A549 (cell line): ENCODE measurements at regions not wholly inside any gene's neighbourhood (a gene's known extent, or its start where the extent isn't known, plus 50 kb on each side); places are given as distances from the start of the nearest gene placed in this dataset.

Source experiments
- ATAC-seq, 2 experiments: fragments of 200-7000 bp in 1 of 2; fragments of >200 bp in 1 of 2; cut with Nextera tagmentation in 1 of 2; cut with Tn5 transposase in 1 of 2; 3 replicates each; pipeline versions ENCODE4 v1.8.0 to v1.9.1; 2018 to 2020; ENCODE audit warnings: mild to moderate bottlenecking in 1 of 2, moderate library complexity in 1 of 2
- CTCF ChIA-PET: fragments of 300-600 bp; sonication (Branson Sonifier 250); formaldehyde crosslinking; extraction: SDS; loops from one replicate; lab custom pipeline; 2021; ENCODE audit warnings: antibody characterized with exemption, inconsistent platforms; lab: Yijun Ruan, JAX
- POLR2A ChIA-PET: fragments of 350-600 bp; formaldehyde crosslinking; extraction: SDS; loops from one replicate; lab custom pipeline; 2021; ENCODE audit warnings: antibody characterized with exemption, inconsistent platforms; lab: Yijun Ruan, JAX
- DNase-seq, 2 experiments: peaks; one replicate each; pipeline versions ENCODE4 v3.0.0 to v3.0.0-alpha.2; 2011 to 2016; ENCODE audit warnings: low read depth in 1 of 2, low spot score in 1 of 2
- FAIRE-seq: peaks from 2 replicates; lab custom pipeline; 2011; peaks lifted over from hg19 to GRCh38; lab: Jason Lieb, UNC
- H3K27ac ChIP-seq, 2 experiments: fragments of >200 bp; sonication (Bioruptor Twin); formaldehyde crosslinking; 3 replicates each; pipeline ENCODE4 v1.5.1; 2016 to 2017
- H3K4me1 ChIP-seq: fragments of >200 bp; sonication (Bioruptor Twin); formaldehyde crosslinking; 3 replicates; pipeline ENCODE4 v1.6.1; 2016
- H3K4me2 ChIP-seq: fragments of >200 bp; sonication (Bioruptor Twin); formaldehyde crosslinking; 3 replicates; pipeline ENCODE4 v1.6.1; 2016
- H3K4me3 ChIP-seq: fragments of >200 bp; sonication (Bioruptor Twin); formaldehyde crosslinking; 3 replicates; pipeline ENCODE4 v1.5.1; 2016
- H3K9me3 ChIP-seq: fragments of >200 bp; sonication (Bioruptor Twin); formaldehyde crosslinking; 3 replicates; pipeline ENCODE4 v1.6.1; 2016
- ATOH8 ChIP-seq: fragments of 250-450 bp; sonication (Bioruptor Pico); IDR thresholded peaks from 2 replicates; pipeline ENCODE4 v1.5.0; 2020; ENCODE audit warnings: low read depth, mild to moderate bottlenecking, moderate library complexity
- CBX2 ChIP-seq: fragments of 200-600 bp; sonication (generic); IDR thresholded peaks from 2 replicates; pipeline ENCODE4 v1.6.1; 2016; ENCODE audit warnings: low read depth, mild to moderate bottlenecking, borderline replicate concordance
- CHD4 ChIP-seq: fragments of 200-600 bp; sonication (generic); IDR thresholded peaks from 2 replicates; pipeline ENCODE4 v1.6.1; 2016; ENCODE audit warnings: antibody characterized with exemption, mild to moderate bottlenecking, borderline replicate concordance
- EHMT2 ChIP-seq: fragments of 200-600 bp; sonication (generic); IDR thresholded peaks from 2 replicates; pipeline ENCODE4 v1.6.1; 2016; ENCODE audit warnings: antibody characterized with exemption, low read depth, mild to moderate bottlenecking, moderate library complexity
- ELK1 ChIP-seq: fragments of 150-350 bp; IDR thresholded peaks from 2 replicates; pipeline ENCODE4 v1.6.1; 2014; ENCODE audit warnings: low read depth, mild to moderate bottlenecking, low read length
- EP300 ChIP-seq, 2 experiments: fragments of >200 bp; sonication (Bioruptor Twin); formaldehyde crosslinking; IDR thresholded peaks; 2 replicates in 1 of 2; 3 replicates in 1 of 2; pipeline ENCODE4 v1.6.1; 2016 to 2017
- ESRRA ChIP-seq: fragments of 150-350 bp; IDR thresholded peaks from 2 replicates; pipeline ENCODE4 v1.6.1; 2014; ENCODE audit warnings: mild to moderate bottlenecking, low read length, borderline replicate concordance
- GATA3 ChIP-seq: IDR thresholded peaks from 2 replicates; pipeline ENCODE4 v1.6.1; 2012; ENCODE audit warnings: borderline replicate concordance
- HDAC2 ChIP-seq: fragments of 200-600 bp; sonication (generic); IDR thresholded peaks from 2 replicates; pipeline ENCODE4 v1.6.1; 2016
- HES2 ChIP-seq: fragments of >200 bp; sonication (Bioruptor Twin); formaldehyde crosslinking; IDR thresholded peaks from 2 replicates; pipeline ENCODE4 v1.6.1; 2016
- HOXB5 ChIP-seq: fragments of 250-450 bp; sonication (Bioruptor Pico); IDR thresholded peaks from 2 replicates; pipeline ENCODE4 v1.5.0; 2020; ENCODE audit warnings: mild to moderate bottlenecking, moderate library complexity
- KDM1A ChIP-seq: fragments of 200-600 bp; sonication (generic); IDR thresholded peaks from 2 replicates; pipeline ENCODE4 v1.6.1; 2016; ENCODE audit warnings: low read depth, mild to moderate bottlenecking
- NR3C1 ChIP-seq: fragments of >200 bp; sonication (Bioruptor Twin); formaldehyde crosslinking; IDR thresholded peaks from 3 replicates; pipeline ENCODE4 v1.6.1; 2017
- PBX3 ChIP-seq: IDR thresholded peaks from 2 replicates; pipeline ENCODE4 v1.6.1; 2012
- POLR2A ChIP-seq: IDR thresholded peaks from 2 replicates; pipeline ENCODE4 v1.6.1; 2012; ENCODE audit warnings: mild to moderate bottlenecking, low read length
- RCOR1 ChIP-seq: fragments of 150-350 bp; IDR thresholded peaks from 2 replicates; pipeline ENCODE4 v1.6.1; 2014; ENCODE audit warnings: antibody characterized with exemption, low read length, low read depth
- RFX5 ChIP-seq: fragments of 450-650 bp; IDR thresholded peaks from 2 replicates; pipeline ENCODE4 v1.7.1; 2014; ENCODE audit warnings: antibody characterized with exemption, mild to moderate bottlenecking, moderate library complexity
- SMC3 ChIP-seq: fragments of >200 bp; sonication (Bioruptor Twin); formaldehyde crosslinking; IDR thresholded peaks from 3 replicates; pipeline ENCODE4 v1.6.1; 2018; ENCODE audit warnings: inconsistent platforms
- ZSCAN20 ChIP-seq: fragments of 250-450 bp; sonication (Bioruptor Pico); IDR thresholded peaks from 2 replicates; pipeline ENCODE4 v1.8.0; 2022; ENCODE audit warnings: mild to moderate bottlenecking, moderate library complexity
- WGBS: methylation state at CpG from one replicate; pipeline ENCODE4 v1.1.6; 2017; ENCODE audit errors: missing lambda C conversion rate; 5-methylcytosine and 5-hydroxymethylcytosine counted together
- TF ChIP-seq, protein P1 (sequence below): fragments of 250-450 bp; sonication (Bioruptor Pico); IDR thresholded peaks from 2 replicates; pipeline ENCODE4 v1.5.0; 2021; ENCODE audit warnings: mild to moderate bottlenecking, moderate library complexity, borderline replicate concordance
- TF ChIP-seq, protein P2 (sequence below): fragments of 200-600 bp; sonication (generic); IDR thresholded peaks from 2 replicates; pipeline ENCODE4 v1.6.1; 2016; ENCODE audit warnings: antibody characterized with exemption, mild to moderate bottlenecking, moderate library complexity
- TF ChIP-seq, protein P3 (sequence below): fragments of >200 bp; sonication (Bioruptor Twin); formaldehyde crosslinking; IDR thresholded peaks from 3 replicates; pipeline ENCODE4 v1.6.1; 2016

DNA sequence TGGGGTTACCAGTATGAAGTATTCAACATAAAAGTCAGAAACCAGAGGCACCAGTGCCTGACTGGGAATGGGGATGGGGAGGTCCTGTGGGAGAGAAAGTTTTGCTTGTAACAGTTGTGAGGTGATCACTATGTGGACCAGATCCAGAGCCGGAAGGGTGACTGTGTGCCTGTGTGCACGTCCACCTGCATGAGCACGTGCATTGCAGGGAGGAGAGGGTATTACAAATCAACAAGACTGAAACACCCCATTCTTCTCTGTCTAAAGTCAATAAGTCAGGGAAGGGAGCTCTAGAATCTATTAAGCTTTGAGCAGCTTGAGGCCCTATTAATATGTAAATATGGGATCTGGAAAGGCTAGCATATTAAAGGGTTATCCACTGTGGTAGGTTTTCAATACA is 241.0 kb upstream of the ACVR2A start:
- 29% methylated on average over 3 of the region's 3 CpGs for WGBS
- Histone ChIP-seq H3K4me3 (no peak overlapping the region), H3K27ac (no peak overlapping the region), H3K4me1 (no peaks in the 10 kb centered on the region), H3K9me3 (no peaks in the 10 kb centered on the region), H3K4me2 (no peak overlapping the region)
- ChIA-PET POLR2A (no interaction called here), CTCF (interaction anchor here (0.7 kb wide), 1 partner anchor 383 kb away, joined by 3 read pairs; no protein-coding TSS in a partner anchor)
- FAIRE-seq = no peak
- ATAC-seq = no peak
- DNase-seq = no peak
- TF ChIP-seq ZSCAN20 (CRISPR knock-in tag) = no peak
- TF ChIP-seq EP300 (IDR thresholded peaks at IDR 0.05) = no peak
- TF ChIP-seq HDAC2 = no peak
- TF ChIP-seq, protein P1, sequence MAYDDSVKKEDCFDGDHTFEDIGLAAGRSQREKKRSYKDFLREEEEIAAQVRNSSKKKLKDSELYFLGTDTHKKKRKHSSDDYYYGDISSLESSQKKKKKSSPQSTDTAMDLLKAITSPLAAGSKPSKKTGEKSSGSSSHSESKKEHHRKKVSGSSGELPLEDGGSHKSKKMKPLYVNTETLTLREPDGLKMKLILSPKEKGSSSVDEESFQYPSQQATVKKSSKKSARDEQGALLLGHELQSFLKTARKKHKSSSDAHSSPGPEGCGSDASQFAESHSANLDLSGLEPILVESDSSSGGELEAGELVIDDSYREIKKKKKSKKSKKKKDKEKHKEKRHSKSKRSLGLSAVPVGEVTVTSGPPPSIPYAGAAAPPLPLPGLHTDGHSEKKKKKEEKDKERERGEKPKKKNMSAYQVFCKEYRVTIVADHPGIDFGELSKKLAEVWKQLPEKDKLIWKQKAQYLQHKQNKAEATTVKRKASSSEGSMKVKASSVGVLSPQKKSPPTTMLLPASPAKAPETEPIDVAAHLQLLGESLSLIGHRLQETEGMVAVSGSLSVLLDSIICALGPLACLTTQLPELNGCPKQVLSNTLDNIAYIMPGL (CRISPR knock-in tag) = no peak
- no peak for TF ChIP-seq KDM1A
- TF ChIP-seq HOXB5 (CRISPR knock-in tag) = no peak
- TF ChIP-seq, protein P2, sequence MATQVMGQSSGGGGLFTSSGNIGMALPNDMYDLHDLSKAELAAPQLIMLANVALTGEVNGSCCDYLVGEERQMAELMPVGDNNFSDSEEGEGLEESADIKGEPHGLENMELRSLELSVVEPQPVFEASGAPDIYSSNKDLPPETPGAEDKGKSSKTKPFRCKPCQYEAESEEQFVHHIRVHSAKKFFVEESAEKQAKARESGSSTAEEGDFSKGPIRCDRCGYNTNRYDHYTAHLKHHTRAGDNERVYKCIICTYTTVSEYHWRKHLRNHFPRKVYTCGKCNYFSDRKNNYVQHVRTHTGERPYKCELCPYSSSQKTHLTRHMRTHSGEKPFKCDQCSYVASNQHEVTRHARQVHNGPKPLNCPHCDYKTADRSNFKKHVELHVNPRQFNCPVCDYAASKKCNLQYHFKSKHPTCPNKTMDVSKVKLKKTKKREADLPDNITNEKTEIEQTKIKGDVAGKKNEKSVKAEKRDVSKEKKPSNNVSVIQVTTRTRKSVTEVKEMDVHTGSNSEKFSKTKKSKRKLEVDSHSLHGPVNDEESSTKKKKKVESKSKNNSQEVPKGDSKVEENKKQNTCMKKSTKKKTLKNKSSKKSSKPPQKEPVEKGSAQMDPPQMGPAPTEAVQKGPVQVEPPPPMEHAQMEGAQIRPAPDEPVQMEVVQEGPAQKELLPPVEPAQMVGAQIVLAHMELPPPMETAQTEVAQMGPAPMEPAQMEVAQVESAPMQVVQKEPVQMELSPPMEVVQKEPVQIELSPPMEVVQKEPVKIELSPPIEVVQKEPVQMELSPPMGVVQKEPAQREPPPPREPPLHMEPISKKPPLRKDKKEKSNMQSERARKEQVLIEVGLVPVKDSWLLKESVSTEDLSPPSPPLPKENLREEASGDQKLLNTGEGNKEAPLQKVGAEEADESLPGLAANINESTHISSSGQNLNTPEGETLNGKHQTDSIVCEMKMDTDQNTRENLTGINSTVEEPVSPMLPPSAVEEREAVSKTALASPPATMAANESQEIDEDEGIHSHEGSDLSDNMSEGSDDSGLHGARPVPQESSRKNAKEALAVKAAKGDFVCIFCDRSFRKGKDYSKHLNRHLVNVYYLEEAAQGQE = no peak
- TF ChIP-seq CBX2 = no peak
- TF ChIP-seq SMC3 = no peak
- no peak for TF ChIP-seq RCOR1
- TF ChIP-seq ESRRA = no peak
- no peak for TF ChIP-seq ATOH8 (CRISPR knock-in tag)
- no peak for TF ChIP-seq EHMT2

- no peak for FAIRE-seq
- TF ChIP-seq EP300 (IDR thresholded peaks at IDR 0.05) = no peak
- no peak for TF ChIP-seq POLR2A
- TF ChIP-seq, protein P3, sequence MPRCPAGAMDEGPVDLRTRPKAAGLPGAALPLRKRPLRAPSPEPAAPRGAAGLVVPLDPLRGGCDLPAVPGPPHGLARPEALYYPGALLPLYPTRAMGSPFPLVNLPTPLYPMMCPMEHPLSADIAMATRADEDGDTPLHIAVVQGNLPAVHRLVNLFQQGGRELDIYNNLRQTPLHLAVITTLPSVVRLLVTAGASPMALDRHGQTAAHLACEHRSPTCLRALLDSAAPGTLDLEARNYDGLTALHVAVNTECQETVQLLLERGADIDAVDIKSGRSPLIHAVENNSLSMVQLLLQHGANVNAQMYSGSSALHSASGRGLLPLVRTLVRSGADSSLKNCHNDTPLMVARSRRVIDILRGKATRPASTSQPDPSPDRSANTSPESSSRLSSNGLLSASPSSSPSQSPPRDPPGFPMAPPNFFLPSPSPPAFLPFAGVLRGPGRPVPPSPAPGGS = no peak
- no peak for TF ChIP-seq CBX2
- no peak for TF ChIP-seq NR3C1
- TF ChIP-seq RFX5 = no peak
- no peak for TF ChIP-seq GATA3
- no peak for TF ChIP-seq CHD4
- TF ChIP-seq RCOR1 = no peak
- no peak for TF ChIP-seq PBX3
- TF ChIP-seq HES2 = no peak
- TF ChIP-seq ELK1 = no peak
- TF ChIP-seq HDAC2 = no peak
- TF ChIP-seq, protein P1 (CRISPR knock-in tag) = no peak
- no peak for TF ChIP-seq KDM1A
- TF ChIP-seq HOXB5 (CRISPR knock-in tag) = no peak
Observed at GRCh38 chr2:147603447-147603846, 241.4 kb upstream of the ACVR2A start.

More at GRCh38 chr2:147603447-147603846, 241.4 kb upstream of the ACVR2A start:
- ATAC-seq = no peak
- no peak for DNase-seq
- Histone ChIP-seq H3K4me1 (no peaks in the 10 kb centered on the region), H3K9me3 (no peaks in the 10 kb centered on the region), H3K27ac (no peak overlapping the region), H3K4me3 (no peak overlapping the region), H3K4me2 (no peak overlapping the region)
- ChIA-PET POLR2A (no interaction called here), CTCF (no interaction called here)
- WGBS = 46% methylated on average over 1 of the region's 1 CpG
